ENCODE measurements at regions not wholly inside any gene's neighbourhood (a gene's known extent, or its start where the extent isn't known, plus 50 kb on each side); places are given as distances from the start of the nearest gene placed in this dataset.

- no peaks in the 10 kb centered on the region for H3K79me2 ChIP-seq (replicated peaks; ENCODE audit: insufficient read depth)
- Mint-ChIP-seq H3K36me3 (ENCODE audit: low read depth) (no peaks in the 10 kb centered on the region), H3K27me3 (ENCODE audit: insufficient read depth, low read depth, poor library complexity) (peaks cover 27% of the 10 kb centered on the region), H3K4me3 (peak overlapping the region; percentile 64), H3K27ac (no peak overlapping the region), H3K9me3 (no peaks in the 10 kb centered on the region), H3K4me1 (peaks cover 3% of the 10 kb centered on the region; the same call in 1 of the 3 replicates)
- DNase-seq (ENCODE audit: low spot score) (peak; percentile 15), ATAC-seq (peak; percentile 18)
- H3K4me1 ChIP-seq (ENCODE audit: insufficient read depth): peaks cover 4% of the 10 kb centered on the region; the same call in 1 of the 2 replicates
- peak overlapping the region; percentile 90 for H3K4me2 ChIP-seq
- no peak overlapping the region for H3K27ac ChIP-seq (ENCODE audit: low read depth)
- H3K27me3 ChIP-seq (ENCODE audit: insufficient read depth): peaks cover 41% of the 10 kb centered on the region
- H4K20me1 ChIP-seq (replicated peaks; ENCODE audit: insufficient read depth): no peaks in the 10 kb centered on the region
- H3K9me2 ChIP-seq (ENCODE audit: insufficient read depth): no peaks in the 10 kb centered on the region
- TF ChIP-seq NANOG (IDR thresholded peaks at IDR 0.05; ENCODE audit: borderline replicate concordance) (no peak), ZNF114 (CRISPR knock-in tag; IDR thresholded peaks at IDR 0.05) (no peak), EZH2 (IDR thresholded peaks at IDR 0.05; ENCODE audit: low read depth, unreplicated experiment) (no peak), POLR2AphosphoS5 (IDR thresholded peaks at IDR 0.05; ENCODE audit: low read depth) (no peak), ZNF331 (CRISPR knock-in tag; IDR thresholded peaks at IDR 0.05; ENCODE audit: low read depth) (no peak), EZH2phosphoT487 (IDR thresholded peaks at IDR 0.05; ENCODE audit: unreplicated experiment) (no peak), ZNF462 (CRISPR knock-in tag; IDR thresholded peaks at IDR 0.05) (no peak), CREB1 (CRISPR knock-in tag; IDR thresholded peaks at IDR 0.05; ENCODE audit: low read depth) (no peak), STAT1 (IDR thresholded peaks at IDR 0.05; ENCODE audit: unreplicated experiment) (no peak), JUNB (IDR thresholded peaks at IDR 0.05; ENCODE audit: unreplicated experiment) (no peak), ETS1 (IDR thresholded peaks at IDR 0.05) (no peak)
- TF ChIP-seq, protein P1, sequence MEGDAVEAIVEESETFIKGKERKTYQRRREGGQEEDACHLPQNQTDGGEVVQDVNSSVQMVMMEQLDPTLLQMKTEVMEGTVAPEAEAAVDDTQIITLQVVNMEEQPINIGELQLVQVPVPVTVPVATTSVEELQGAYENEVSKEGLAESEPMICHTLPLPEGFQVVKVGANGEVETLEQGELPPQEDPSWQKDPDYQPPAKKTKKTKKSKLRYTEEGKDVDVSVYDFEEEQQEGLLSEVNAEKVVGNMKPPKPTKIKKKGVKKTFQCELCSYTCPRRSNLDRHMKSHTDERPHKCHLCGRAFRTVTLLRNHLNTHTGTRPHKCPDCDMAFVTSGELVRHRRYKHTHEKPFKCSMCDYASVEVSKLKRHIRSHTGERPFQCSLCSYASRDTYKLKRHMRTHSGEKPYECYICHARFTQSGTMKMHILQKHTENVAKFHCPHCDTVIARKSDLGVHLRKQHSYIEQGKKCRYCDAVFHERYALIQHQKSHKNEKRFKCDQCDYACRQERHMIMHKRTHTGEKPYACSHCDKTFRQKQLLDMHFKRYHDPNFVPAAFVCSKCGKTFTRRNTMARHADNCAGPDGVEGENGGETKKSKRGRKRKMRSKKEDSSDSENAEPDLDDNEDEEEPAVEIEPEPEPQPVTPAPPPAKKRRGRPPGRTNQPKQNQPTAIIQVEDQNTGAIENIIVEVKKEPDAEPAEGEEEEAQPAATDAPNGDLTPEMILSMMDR (conservative IDR thresholded peaks at IDR 0.05; ENCODE audit: low read depth in 2 of 2): no peak
- TF ChIP-seq, protein P2, sequence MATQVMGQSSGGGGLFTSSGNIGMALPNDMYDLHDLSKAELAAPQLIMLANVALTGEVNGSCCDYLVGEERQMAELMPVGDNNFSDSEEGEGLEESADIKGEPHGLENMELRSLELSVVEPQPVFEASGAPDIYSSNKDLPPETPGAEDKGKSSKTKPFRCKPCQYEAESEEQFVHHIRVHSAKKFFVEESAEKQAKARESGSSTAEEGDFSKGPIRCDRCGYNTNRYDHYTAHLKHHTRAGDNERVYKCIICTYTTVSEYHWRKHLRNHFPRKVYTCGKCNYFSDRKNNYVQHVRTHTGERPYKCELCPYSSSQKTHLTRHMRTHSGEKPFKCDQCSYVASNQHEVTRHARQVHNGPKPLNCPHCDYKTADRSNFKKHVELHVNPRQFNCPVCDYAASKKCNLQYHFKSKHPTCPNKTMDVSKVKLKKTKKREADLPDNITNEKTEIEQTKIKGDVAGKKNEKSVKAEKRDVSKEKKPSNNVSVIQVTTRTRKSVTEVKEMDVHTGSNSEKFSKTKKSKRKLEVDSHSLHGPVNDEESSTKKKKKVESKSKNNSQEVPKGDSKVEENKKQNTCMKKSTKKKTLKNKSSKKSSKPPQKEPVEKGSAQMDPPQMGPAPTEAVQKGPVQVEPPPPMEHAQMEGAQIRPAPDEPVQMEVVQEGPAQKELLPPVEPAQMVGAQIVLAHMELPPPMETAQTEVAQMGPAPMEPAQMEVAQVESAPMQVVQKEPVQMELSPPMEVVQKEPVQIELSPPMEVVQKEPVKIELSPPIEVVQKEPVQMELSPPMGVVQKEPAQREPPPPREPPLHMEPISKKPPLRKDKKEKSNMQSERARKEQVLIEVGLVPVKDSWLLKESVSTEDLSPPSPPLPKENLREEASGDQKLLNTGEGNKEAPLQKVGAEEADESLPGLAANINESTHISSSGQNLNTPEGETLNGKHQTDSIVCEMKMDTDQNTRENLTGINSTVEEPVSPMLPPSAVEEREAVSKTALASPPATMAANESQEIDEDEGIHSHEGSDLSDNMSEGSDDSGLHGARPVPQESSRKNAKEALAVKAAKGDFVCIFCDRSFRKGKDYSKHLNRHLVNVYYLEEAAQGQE (IDR thresholded peaks at IDR 0.05; ENCODE audit: unreplicated experiment): no peak
- no peaks in the 10 kb centered on the region for H3K36me3 ChIP-seq (ENCODE audit: insufficient read depth)
- peak overlapping the region; percentile 93 for H2AFZ ChIP-seq
- peak overlapping the region; percentile 67 for H3K4me3 ChIP-seq
- H3F3A ChIP-seq (replicated peaks; ENCODE audit: low read depth): no peaks in the 10 kb centered on the region
Measured at GRCh38 chr1:47592296-47593012, 154.6 kb downstream of the FOXD2 start.
